ENCODE measurements at regions not wholly inside any gene's neighbourhood (a gene's known extent, or its start where the extent isn't known, plus 50 kb on each side); places are given as distances from the start of the nearest gene placed in this dataset.

GRCh38 chr9:18207735-18208134 is 266.2 kb upstream of the ADAMTSL1 start:
- POLR2A ChIA-PET = no interaction called here
- Mint-ChIP-seq H3K36me3 (ENCODE audit: low read depth) (no peaks in the 10 kb centered on the region), H3K9me3 (ENCODE audit: insufficient read depth) (no peaks in the 10 kb centered on the region), H3K4me1 (ENCODE audit: low read depth) (no peaks in the 10 kb centered on the region), H3K27ac (no peak overlapping the region), H3K4me3 (no peak overlapping the region), H3K27me3 (ENCODE audit: low read depth) (no peaks in the 10 kb centered on the region)
- DNase-seq (no peak), ATAC-seq (no peak)
- CTCF ChIA-PET = no interaction called here

DNA sequence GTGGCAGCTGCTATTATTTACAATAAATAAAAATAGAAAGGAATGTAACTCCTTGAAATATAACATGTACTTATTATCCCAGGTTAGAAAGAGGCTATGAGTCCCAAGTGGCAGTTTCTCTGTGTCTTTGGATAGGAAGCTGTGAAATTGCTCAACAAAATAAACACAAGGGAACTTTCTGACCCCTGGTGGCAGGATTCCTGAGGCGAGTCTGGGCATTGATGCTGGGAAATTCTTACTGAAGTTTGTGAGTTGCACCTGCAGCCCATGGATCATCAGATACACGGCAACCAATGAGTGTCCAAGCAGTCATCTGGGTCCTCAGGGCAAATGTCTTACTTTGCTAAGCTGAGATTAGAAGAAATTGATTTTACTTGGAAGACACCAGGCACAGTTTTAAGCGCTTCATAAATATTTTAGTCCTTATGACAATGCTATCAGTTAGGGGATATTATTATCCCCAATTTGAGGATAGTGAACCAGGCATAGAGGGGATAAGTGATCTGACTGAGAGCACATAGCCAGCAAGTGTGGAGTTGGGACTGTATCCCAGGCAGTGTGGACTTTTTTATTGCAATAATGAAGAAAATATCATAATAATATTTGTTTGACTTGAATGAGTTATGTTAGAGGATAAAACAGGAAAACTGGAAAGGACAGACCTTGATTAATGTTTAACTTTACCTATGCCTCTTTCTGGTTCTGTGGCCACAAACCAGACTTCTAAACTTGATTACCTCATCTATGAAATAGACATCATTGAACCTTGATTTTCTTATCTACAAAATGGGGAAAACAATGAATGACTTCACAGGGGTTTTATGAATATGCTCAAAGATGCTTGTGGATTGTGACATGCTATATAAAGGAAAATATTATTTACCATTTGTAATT is 265.5 kb upstream of the ADAMTSL1 start:
- POLR2A ChIA-PET = no interaction called here
- Mint-ChIP-seq H3K36me3 (ENCODE audit: low read depth) (no peaks in the 10 kb centered on the region), H3K27me3 (ENCODE audit: low read depth) (no peaks in the 10 kb centered on the region), H3K4me1 (ENCODE audit: low read depth) (no peaks in the 10 kb centered on the region), H3K4me3 (no peak overlapping the region), H3K27ac (no peak overlapping the region), H3K9me3 (ENCODE audit: insufficient read depth) (no peaks in the 10 kb centered on the region)
- CTCF ChIA-PET = no interaction called here
- DNase-seq (no peak), ATAC-seq (no peak)

DNA sequence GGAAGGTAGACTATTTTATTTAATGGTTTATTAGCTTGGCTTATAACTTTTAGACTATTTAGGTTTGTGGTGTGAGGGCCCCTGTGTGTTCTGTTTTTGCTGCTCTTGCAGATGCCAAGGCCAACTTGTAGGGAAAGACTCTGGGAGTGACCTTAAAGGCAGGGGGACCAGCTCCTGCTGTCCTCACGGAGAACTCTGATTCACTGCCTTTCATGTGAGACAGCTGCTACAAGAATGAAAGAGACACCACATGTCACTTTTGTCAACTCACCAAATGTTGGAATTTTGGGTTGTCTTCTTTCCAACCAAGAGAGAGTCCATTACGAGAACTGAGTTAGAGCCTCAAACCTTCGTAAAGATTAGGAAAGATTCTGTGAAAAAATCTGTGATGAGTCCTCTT is 258.3 kb upstream of the ADAMTSL1 start:
- no peak for ATAC-seq
- Mint-ChIP-seq H3K27ac (no peak overlapping the region), H3K36me3 (ENCODE audit: low read depth) (no peaks in the 10 kb centered on the region), H3K27me3 (ENCODE audit: low read depth) (no peaks in the 10 kb centered on the region), H3K4me3 (no peak overlapping the region), H3K4me1 (ENCODE audit: low read depth) (no peaks in the 10 kb centered on the region), H3K9me3 (ENCODE audit: insufficient read depth) (no peaks in the 10 kb centered on the region)
- ChIA-PET CTCF (no interaction called here), POLR2A (no interaction called here)
- no peak for DNase-seq

DNA sequence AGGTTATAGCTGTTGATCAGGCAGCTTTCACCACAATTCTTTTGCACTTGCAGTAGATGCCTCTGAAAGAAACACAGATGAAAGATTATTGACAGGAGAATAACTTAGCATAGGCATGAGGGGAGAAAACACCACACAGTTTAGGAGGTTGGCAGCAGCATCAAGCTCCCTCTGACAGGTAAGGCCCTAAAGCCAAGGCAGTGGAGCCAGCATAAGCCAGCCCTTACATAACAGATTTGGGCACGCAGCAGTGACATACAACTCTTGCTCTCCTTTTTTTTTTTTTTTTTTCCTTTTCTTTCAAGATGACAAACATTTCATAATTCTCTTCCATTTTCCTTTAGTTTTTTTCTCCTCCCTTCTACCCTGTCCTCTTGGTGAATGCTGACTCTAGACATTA is 257.6 kb upstream of the ADAMTSL1 start:
- Mint-ChIP-seq H3K4me1 (ENCODE audit: low read depth) (no peaks in the 10 kb centered on the region), H3K9me3 (ENCODE audit: insufficient read depth) (no peaks in the 10 kb centered on the region), H3K27ac (no peak overlapping the region), H3K27me3 (ENCODE audit: low read depth) (no peaks in the 10 kb centered on the region), H3K4me3 (no peak overlapping the region), H3K36me3 (ENCODE audit: low read depth) (no peaks in the 10 kb centered on the region)
- POLR2A ChIA-PET = no interaction called here
- ATAC-seq = no peak
- CTCF ChIA-PET = no interaction called here
- DNase-seq = no peak

DNA sequence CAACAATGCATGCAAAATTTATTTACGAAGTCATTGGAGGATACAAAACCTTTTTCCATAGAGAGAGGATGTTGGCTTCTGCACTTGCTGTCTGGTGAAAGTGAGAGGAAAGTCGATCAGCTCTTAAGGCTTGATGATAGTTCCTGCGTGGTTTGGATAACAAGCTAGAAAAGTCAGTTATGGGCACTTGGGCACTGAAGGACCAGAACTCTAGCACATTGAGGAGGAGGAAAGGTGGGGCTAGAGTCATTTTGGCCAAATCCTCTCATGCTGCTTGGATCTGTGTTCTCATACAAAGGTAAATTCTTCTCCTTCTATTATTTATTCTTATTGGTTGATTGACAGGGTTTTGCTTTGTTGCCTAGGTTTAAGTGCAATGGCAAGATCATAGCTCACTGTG is 245.9 kb upstream of the ADAMTSL1 start:
- no peaks in the 10 kb centered on the region for H3K36me3 Mint-ChIP-seq (ENCODE audit: low read depth)
- no peaks in the 10 kb centered on the region for H3K27me3 Mint-ChIP-seq (ENCODE audit: low read depth)
- no peaks in the 10 kb centered on the region for H3K9me3 Mint-ChIP-seq (ENCODE audit: insufficient read depth)
- ChIA-PET CTCF (no interaction called here), POLR2A (no interaction called here)
- DNase-seq (no peak), ATAC-seq (no peak)
- no peak overlapping the region for H3K4me3 Mint-ChIP-seq
- H3K27ac Mint-ChIP-seq = no peak overlapping the region
- no peaks in the 10 kb centered on the region for H3K4me1 Mint-ChIP-seq (ENCODE audit: low read depth)

DNA sequence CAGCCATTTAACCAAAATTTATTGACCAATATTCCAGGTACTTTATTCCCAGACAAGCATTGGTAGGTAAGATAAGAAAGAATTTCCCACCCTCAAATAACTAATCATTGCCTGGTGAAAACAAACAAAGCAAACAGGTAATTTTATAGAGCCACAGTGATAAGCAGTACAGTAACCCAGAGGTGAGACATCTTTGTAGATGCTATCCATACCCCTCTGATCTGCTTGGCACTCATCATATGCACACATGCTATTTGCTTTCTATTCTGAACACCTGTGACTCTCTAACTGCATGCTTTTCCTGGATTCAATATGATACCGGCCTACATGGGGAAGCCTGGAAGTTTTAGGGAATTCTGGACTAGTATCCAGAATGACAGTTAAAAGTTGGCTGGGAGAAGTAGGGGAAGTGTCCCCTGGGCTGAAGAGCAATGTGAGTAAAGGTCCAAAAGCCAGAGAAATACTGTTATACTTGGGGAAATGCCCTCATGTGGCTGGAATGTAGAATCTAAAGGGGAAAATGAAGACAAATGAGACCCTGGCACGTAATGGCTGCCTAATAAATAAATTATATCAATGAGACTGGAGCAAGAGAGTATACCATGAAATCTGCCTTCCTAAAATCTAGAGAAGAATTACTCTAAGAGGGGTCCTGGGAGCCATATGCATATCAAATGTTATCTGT is 243.8 kb upstream of the ADAMTSL1 start:
- ATAC-seq (no peak), DNase-seq (no peak)
- H3K4me3 Mint-ChIP-seq = no peak overlapping the region
- H3K4me1 Mint-ChIP-seq (ENCODE audit: low read depth) = no peaks in the 10 kb centered on the region
- H3K27ac Mint-ChIP-seq = no peak overlapping the region
- ChIA-PET POLR2A (no interaction called here), CTCF (no interaction called here)
- H3K27me3 Mint-ChIP-seq (ENCODE audit: low read depth) = no peaks in the 10 kb centered on the region
- H3K36me3 Mint-ChIP-seq (ENCODE audit: low read depth) = no peaks in the 10 kb centered on the region
- H3K9me3 Mint-ChIP-seq (ENCODE audit: insufficient read depth) = no peaks in the 10 kb centered on the region

- ChIA-PET CTCF (no interaction called here), POLR2A (no interaction called here)
- Mint-ChIP-seq H3K4me3 (no peak overlapping the region), H3K36me3 (ENCODE audit: low read depth) (no peaks in the 10 kb centered on the region), H3K27ac (no peak overlapping the region), H3K27me3 (ENCODE audit: low read depth) (no peaks in the 10 kb centered on the region), H3K4me1 (ENCODE audit: low read depth) (no peaks in the 10 kb centered on the region), H3K9me3 (ENCODE audit: insufficient read depth) (no peaks in the 10 kb centered on the region)
- ATAC-seq (no peak), DNase-seq (no peak)
These were observed 240.6 kb upstream of the ADAMTSL1 start for GRCh38 chr9:18233311-18233710.

GRCh38 chr9:18233776-18234445 is 240.0 kb upstream of the ADAMTSL1 start:
- no peaks in the 10 kb centered on the region for H3K27me3 Mint-ChIP-seq (ENCODE audit: low read depth)
- H3K4me1 Mint-ChIP-seq (ENCODE audit: low read depth) = no peaks in the 10 kb centered on the region
- no peak overlapping the region for H3K4me3 Mint-ChIP-seq
- ChIA-PET CTCF (no interaction called here), POLR2A (no interaction called here)
- no peaks in the 10 kb centered on the region for H3K9me3 Mint-ChIP-seq (ENCODE audit: insufficient read depth)
- H3K36me3 Mint-ChIP-seq (ENCODE audit: low read depth) = no peaks in the 10 kb centered on the region
- ATAC-seq (no peak), DNase-seq (no peak)
- H3K27ac Mint-ChIP-seq = no peak overlapping the region

DNA sequence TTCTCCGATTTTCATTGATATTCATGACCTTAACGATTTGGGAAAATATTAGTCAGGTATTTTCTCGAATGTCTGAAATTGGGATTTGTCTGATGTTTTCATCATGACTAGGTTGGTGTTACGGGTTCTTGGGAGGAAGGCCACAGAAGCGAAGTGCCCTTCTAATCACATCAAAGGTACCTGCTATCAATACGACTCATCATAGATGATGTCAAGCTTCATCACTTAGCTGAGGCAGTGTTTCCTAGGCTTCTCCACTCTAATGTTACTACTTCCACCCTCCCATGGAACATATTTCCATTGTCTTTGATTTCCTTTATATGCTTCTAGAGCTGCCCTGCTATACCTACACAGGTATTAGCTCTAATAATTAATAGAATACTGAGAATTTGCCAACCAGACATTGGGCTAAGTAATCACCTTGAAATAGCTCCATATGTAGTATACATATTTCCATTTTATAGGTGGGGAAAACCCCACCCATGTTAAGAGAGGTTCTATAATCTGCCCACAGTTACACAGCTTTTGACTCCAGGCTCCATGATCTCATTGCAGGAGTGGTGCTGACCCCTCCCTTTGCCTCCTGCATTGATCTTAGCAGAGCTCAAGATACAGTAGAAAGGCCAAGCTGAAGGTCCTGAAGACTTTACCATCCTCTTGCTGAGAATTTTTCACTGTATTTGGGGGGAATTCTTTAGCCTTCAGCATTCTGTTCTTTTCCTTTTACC is 238.6 kb upstream of the ADAMTSL1 start:
- Mint-ChIP-seq H3K27ac (no peak overlapping the region), H3K4me1 (ENCODE audit: low read depth) (no peaks in the 10 kb centered on the region), H3K9me3 (ENCODE audit: insufficient read depth) (no peaks in the 10 kb centered on the region), H3K4me3 (no peak overlapping the region), H3K36me3 (ENCODE audit: low read depth) (no peaks in the 10 kb centered on the region), H3K27me3 (ENCODE audit: low read depth) (no peaks in the 10 kb centered on the region)
- CTCF ChIA-PET = interaction anchor here (1.2 kb wide), 1 partner anchor 19 kb away, joined by 3 read pairs; no protein-coding TSS in a partner anchor
- POLR2A ChIA-PET = no interaction called here
- ATAC-seq (no peak), DNase-seq (no peak)

DNA sequence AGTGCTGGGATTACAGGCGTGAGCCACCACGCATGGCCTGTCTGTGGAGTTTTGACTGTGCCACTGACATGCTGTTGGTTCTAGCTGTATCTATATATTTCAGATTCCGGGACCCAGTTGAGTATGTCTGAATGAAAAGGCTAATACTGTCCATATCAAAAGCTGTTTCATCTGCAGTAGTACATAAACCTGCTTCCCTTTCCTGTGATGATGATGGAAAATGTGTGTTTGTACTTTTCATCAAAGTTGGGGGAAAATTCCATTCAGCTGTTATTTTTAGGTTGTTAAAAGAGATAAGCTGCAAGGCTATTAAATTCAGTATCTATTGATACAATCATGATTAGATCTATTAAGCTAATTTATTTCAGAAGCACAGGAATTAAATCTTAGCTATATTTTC is 237.6 kb upstream of the ADAMTSL1 start:
- CTCF ChIA-PET = interaction anchor here (1.2 kb wide), 1 partner anchor 18 kb away, joined by 3 read pairs; no protein-coding TSS in a partner anchor

GRCh38 chr9:18237776-18238175 is 236.2 kb upstream of the ADAMTSL1 start:
- H3K36me3 Mint-ChIP-seq (ENCODE audit: low read depth) = no peaks in the 10 kb centered on the region
- ATAC-seq (no peak), DNase-seq (no peak)
- H3K4me1 Mint-ChIP-seq (ENCODE audit: low read depth) = no peaks in the 10 kb centered on the region
- no peak overlapping the region for H3K4me3 Mint-ChIP-seq
- no peaks in the 10 kb centered on the region for H3K27me3 Mint-ChIP-seq (ENCODE audit: low read depth)
- H3K9me3 Mint-ChIP-seq (ENCODE audit: insufficient read depth) = no peaks in the 10 kb centered on the region
- ChIA-PET CTCF (interaction anchor here (2.8 kb wide), 1 partner anchor 17 kb away, joined by 9 read pairs; no protein-coding TSS in a partner anchor), POLR2A (no interaction called here)
- no peak overlapping the region for H3K27ac Mint-ChIP-seq

More for the DNA sequence above, 237.6 kb upstream of the ADAMTSL1 start:
- POLR2A ChIA-PET = interaction anchor here (0.6 kb wide), 1 partner anchor 1414 kb away, joined by 3 read pairs; no protein-coding TSS in a partner anchor
- DNase-seq (no peak), ATAC-seq (no peak)
- H3K4me3 Mint-ChIP-seq = no peak overlapping the region
- H3K9me3 Mint-ChIP-seq (ENCODE audit: insufficient read depth) = no peaks in the 10 kb centered on the region
- H3K4me1 Mint-ChIP-seq (ENCODE audit: low read depth) = no peaks in the 10 kb centered on the region
- H3K36me3 Mint-ChIP-seq (ENCODE audit: low read depth) = no peaks in the 10 kb centered on the region
- no peak overlapping the region for H3K27ac Mint-ChIP-seq
- H3K27me3 Mint-ChIP-seq (ENCODE audit: low read depth) = no peaks in the 10 kb centered on the region
